GM18505 (cell line): ENCODE measurements at regions not wholly inside any gene's neighbourhood (a gene's known extent, or its start where the extent isn't known, plus 50 kb on each side); places are given as distances from the start of the nearest gene placed in this dataset.

ENCODE experiments used
- ATAC-seq: cut with Tn5 transposase; IDR thresholded peaks from one replicate; pipeline ENCODE4 v1.9.1; 2021; ENCODE audit not compliant: unreplicated experiment
- POLR2A ChIP-seq: IDR thresholded peaks from 4 replicates; pipeline ENCODE4 v1.6.1; 2011; ENCODE audit warnings: borderline replicate concordance; ENCODE audit not compliant: insufficient read depth, insufficient read length; ENCODE audit errors: extremely low read depth

- no peak for TF ChIP-seq POLR2A
These were observed 238.4 kb upstream of the MKI67 start for GRCh38 chr10:128364631-128365030.

GRCh38 chr10:128365156-128365725, 239.0 kb upstream of the MKI67 start:
- ATAC-seq, result no peak
- TF ChIP-seq POLR2A, result no peak

More at GRCh38 chr10:128364631-128365030, 238.4 kb upstream of the MKI67 start:
- no peak for ATAC-seq

- no peak for ATAC-seq
- no peak for TF ChIP-seq POLR2A
These were observed 241.6 kb upstream of the MKI67 start for GRCh38 chr10:128367807-128368206.

- no peak for ATAC-seq
- TF ChIP-seq POLR2A, result no peak
These were observed 243.0 kb upstream of the MKI67 start for GRCh38 chr10:128369101-128369650.

GRCh38 chr10:128373071-128373749, 247.0 kb upstream of the MKI67 start:
- TF ChIP-seq POLR2A, result no peak
- peak; percentile 86 for ATAC-seq

- TF ChIP-seq POLR2A, result no peak
- ATAC-seq, result no peak
These were observed 247.6 kb upstream of the MKI67 start for GRCh38 chr10:128373831-128374230.

GRCh38 chr10:128375171-128375570, 248.9 kb upstream of the MKI67 start:
- TF ChIP-seq POLR2A, result no peak
- ATAC-seq, result no peak

GRCh38 chr10:128377364-128377987, 251.3 kb upstream of the MKI67 start:
- no peak for ATAC-seq

GRCh38 chr10:128377988-128378387, 251.8 kb upstream of the MKI67 start:
- TF ChIP-seq POLR2A, result no peak
- no peak for ATAC-seq

More at GRCh38 chr10:128377364-128377987, 251.3 kb upstream of the MKI67 start:
- TF ChIP-seq POLR2A, result no peak

GRCh38 chr10:128380946-128381345, 254.7 kb upstream of the MKI67 start:
- no peak for ATAC-seq
- TF ChIP-seq POLR2A, result no peak

- TF ChIP-seq POLR2A, result no peak
These were observed 256.0 kb upstream of the MKI67 start for GRCh38 chr10:128382225-128382624.

GRCh38 chr10:128384831-128385230, 258.6 kb upstream of the MKI67 start:
- no peak for ATAC-seq
- TF ChIP-seq POLR2A, result no peak

More at GRCh38 chr10:128382225-128382624, 256.0 kb upstream of the MKI67 start:
- ATAC-seq, result no peak

GRCh38 chr10:128386231-128386630, 260.0 kb upstream of the MKI67 start:
- no peak for ATAC-seq
- TF ChIP-seq POLR2A, result no peak
